ENCODE measurements at regions not wholly inside any gene's neighbourhood (a gene's known extent, or its start where the extent isn't known, plus 50 kb on each side); places are given as distances from the start of the nearest gene placed in this dataset.

DNA sequence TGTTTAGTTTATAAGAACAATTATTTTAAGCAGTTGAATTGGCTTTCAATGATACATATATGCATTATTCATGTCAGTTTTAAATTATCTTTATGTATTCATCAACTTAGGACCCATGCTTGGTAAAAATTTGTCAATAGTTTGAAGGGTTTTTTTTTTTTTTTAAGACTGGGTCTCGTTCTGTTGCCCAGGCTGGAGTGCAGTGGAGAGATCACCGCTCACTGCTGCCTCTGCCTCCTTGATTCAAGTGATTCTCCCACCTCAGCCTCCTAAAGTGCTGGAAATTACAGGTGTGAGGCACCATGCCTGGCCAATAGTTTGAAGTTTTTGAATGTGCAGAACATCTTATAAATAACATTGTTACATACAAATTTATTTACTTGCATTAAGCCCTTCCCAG lies 1671.0 kb upstream of the B3GALT2 start:
- no peaks in the 10 kb centered on the region for H3K36me3 ChIP-seq (ENCODE audit: control insufficient read depth, insufficient read depth, low read length)
- H3K4me3 Mint-ChIP-seq (ENCODE audit: unreplicated experiment) = no peak overlapping the region
- H3K27me3 ChIP-seq (replicated peaks; ENCODE audit: control insufficient read depth, insufficient read depth, low read length) = no peaks in the 10 kb centered on the region
- TF ChIP-seq, protein P1, sequence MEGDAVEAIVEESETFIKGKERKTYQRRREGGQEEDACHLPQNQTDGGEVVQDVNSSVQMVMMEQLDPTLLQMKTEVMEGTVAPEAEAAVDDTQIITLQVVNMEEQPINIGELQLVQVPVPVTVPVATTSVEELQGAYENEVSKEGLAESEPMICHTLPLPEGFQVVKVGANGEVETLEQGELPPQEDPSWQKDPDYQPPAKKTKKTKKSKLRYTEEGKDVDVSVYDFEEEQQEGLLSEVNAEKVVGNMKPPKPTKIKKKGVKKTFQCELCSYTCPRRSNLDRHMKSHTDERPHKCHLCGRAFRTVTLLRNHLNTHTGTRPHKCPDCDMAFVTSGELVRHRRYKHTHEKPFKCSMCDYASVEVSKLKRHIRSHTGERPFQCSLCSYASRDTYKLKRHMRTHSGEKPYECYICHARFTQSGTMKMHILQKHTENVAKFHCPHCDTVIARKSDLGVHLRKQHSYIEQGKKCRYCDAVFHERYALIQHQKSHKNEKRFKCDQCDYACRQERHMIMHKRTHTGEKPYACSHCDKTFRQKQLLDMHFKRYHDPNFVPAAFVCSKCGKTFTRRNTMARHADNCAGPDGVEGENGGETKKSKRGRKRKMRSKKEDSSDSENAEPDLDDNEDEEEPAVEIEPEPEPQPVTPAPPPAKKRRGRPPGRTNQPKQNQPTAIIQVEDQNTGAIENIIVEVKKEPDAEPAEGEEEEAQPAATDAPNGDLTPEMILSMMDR (IDR thresholded peaks at IDR 0.05; ENCODE audit: insufficient read depth in 1 of 2, low read depth in 1 of 2, low read length in 1 of 2, severe bottlenecking in 1 of 2, unreplicated experiment in 1 of 2) = no peak
- H3K4me1 ChIP-seq = no peaks in the 10 kb centered on the region
- no peaks in the 10 kb centered on the region for H3K36me3 Mint-ChIP-seq (ENCODE audit: insufficient read depth, unreplicated experiment)
- no peaks in the 10 kb centered on the region for H3K27me3 Mint-ChIP-seq (ENCODE audit: insufficient read depth, unreplicated experiment)
- no peaks in the 10 kb centered on the region for H3K9me3 ChIP-seq
- H3K9me3 Mint-ChIP-seq (ENCODE audit: unreplicated experiment) = no peaks in the 10 kb centered on the region
- intact Hi-C loops (cut with micrococcal nuclease; ENCODE audit: unreplicated experiment) = no loop called here
- no peaks in the 10 kb centered on the region for H3K4me1 Mint-ChIP-seq (ENCODE audit: low read depth, unreplicated experiment)
- H3K4me3 ChIP-seq (ENCODE audit: low read depth, low read length) = no peak overlapping the region
- BruUV-seq (replicated peaks) = no TSS peak
- no peak for DNase-seq
- POLR2A ChIA-PET = no interaction called here
- H3K27ac Mint-ChIP-seq (ENCODE audit: unreplicated experiment) = no peak overlapping the region
- CTCF ChIA-PET = no interaction called here

DNA sequence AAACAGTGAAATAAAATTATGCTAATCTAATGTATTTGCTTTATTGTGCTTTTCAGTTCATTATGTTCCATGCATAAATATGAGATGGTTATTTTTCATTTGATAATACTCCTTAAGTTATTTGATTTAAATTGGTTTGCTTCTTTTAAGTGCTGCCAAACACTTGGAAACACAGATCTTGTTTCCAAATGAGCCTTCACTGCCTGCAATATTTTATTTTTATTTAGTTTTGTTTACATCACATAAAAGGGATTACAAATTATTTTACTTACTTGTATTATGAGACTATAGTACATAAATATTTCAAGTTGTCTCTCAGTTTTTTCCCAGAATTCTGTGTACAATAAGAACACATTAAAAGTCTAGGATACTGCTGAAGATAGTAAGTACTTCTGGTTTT lies 1662.4 kb upstream of the B3GALT2 start:
- no peaks in the 10 kb centered on the region for H3K4me1 ChIP-seq
- ChIA-PET POLR2A (no interaction called here), CTCF (no interaction called here)
- H3K9me3 Mint-ChIP-seq (ENCODE audit: unreplicated experiment) = no peaks in the 10 kb centered on the region
- no peaks in the 10 kb centered on the region for H3K36me3 Mint-ChIP-seq (ENCODE audit: insufficient read depth, unreplicated experiment)
- no peaks in the 10 kb centered on the region for H3K36me3 ChIP-seq (ENCODE audit: control insufficient read depth, insufficient read depth, low read length)
- H3K4me3 ChIP-seq (ENCODE audit: low read depth, low read length) = no peak overlapping the region
- no peak overlapping the region for H3K4me3 Mint-ChIP-seq (ENCODE audit: unreplicated experiment)
- no TSS peak for BruUV-seq (replicated peaks)
- TF ChIP-seq, protein P1 (IDR thresholded peaks at IDR 0.05; ENCODE audit: insufficient read depth in 1 of 2, low read depth in 1 of 2, low read length in 1 of 2, severe bottlenecking in 1 of 2, unreplicated experiment in 1 of 2) = no peak
- H3K27ac Mint-ChIP-seq (ENCODE audit: unreplicated experiment) = no peak overlapping the region
- no peak for DNase-seq
- intact Hi-C loops (cut with micrococcal nuclease; ENCODE audit: unreplicated experiment) = no loop called here
- no peaks in the 10 kb centered on the region for H3K27me3 ChIP-seq (replicated peaks; ENCODE audit: control insufficient read depth, insufficient read depth, low read length)
- no peaks in the 10 kb centered on the region for H3K4me1 Mint-ChIP-seq (ENCODE audit: low read depth, unreplicated experiment)
- H3K27me3 Mint-ChIP-seq (ENCODE audit: insufficient read depth, unreplicated experiment) = no peaks in the 10 kb centered on the region
- no peaks in the 10 kb centered on the region for H3K9me3 ChIP-seq

DNA sequence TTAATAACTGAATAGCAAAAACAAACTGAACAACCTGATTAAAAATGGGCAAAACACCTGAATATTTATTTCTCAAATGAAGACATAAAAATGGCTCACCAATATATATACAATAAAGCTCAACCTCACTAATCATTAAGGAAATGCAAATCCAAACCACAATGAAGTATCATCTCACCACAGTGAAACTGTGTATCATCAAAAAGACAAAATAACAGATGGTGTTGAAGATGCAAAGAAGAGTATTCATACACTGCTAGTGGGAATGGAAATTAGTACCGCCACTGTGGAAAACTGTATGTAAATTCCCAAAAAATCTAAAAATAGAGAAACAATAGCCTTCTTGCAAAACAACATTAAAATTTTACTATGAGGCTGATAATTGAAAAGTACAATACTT lies 1660.1 kb upstream of the B3GALT2 start:
- Mint-ChIP-seq H3K36me3 (ENCODE audit: insufficient read depth, unreplicated experiment) (no peaks in the 10 kb centered on the region), H3K27me3 (ENCODE audit: insufficient read depth, unreplicated experiment) (no peaks in the 10 kb centered on the region), H3K4me3 (ENCODE audit: unreplicated experiment) (no peak overlapping the region), H3K4me1 (ENCODE audit: low read depth, unreplicated experiment) (no peaks in the 10 kb centered on the region), H3K9me3 (ENCODE audit: unreplicated experiment) (no peaks in the 10 kb centered on the region), H3K27ac (ENCODE audit: unreplicated experiment) (no peak overlapping the region)
- H3K36me3 ChIP-seq (ENCODE audit: control insufficient read depth, insufficient read depth, low read length) = no peaks in the 10 kb centered on the region
- H3K4me1 ChIP-seq = no peaks in the 10 kb centered on the region
- no peak for DNase-seq
- no peak overlapping the region for H3K4me3 ChIP-seq (ENCODE audit: low read depth, low read length)
- CTCF ChIA-PET = no interaction called here
- no peaks in the 10 kb centered on the region for H3K27me3 ChIP-seq (replicated peaks; ENCODE audit: control insufficient read depth, insufficient read depth, low read length)
- TF ChIP-seq, protein P1 (IDR thresholded peaks at IDR 0.05; ENCODE audit: insufficient read depth in 1 of 2, low read depth in 1 of 2, low read length in 1 of 2, severe bottlenecking in 1 of 2, unreplicated experiment in 1 of 2) = no peak
- H3K9me3 ChIP-seq = no peaks in the 10 kb centered on the region
- intact Hi-C loops (cut with micrococcal nuclease; ENCODE audit: unreplicated experiment) = no loop called here
- POLR2A ChIA-PET = no interaction called here
- no TSS peak for BruUV-seq (replicated peaks)
